HL-60 (cell line): ENCODE measurements at regions not wholly inside any gene's neighbourhood (a gene's known extent, or its start where the extent isn't known, plus 50 kb on each side); places are given as distances from the start of the nearest gene placed in this dataset.

Source experiments
- POLR2AphosphoS5 ChIP-seq: IDR thresholded peaks from 2 replicates; pipeline ENCODE4 v1.6.1; 2012; ENCODE audit warnings: low read depth
- REST ChIP-seq: IDR thresholded peaks from 2 replicates; pipeline ENCODE4 v1.6.1; 2012; ENCODE audit warnings: low read depth; ENCODE audit not compliant: insufficient replicate concordance
- SPI1 ChIP-seq: IDR thresholded peaks from 2 replicates; pipeline ENCODE4 v1.6.1; 2012; ENCODE audit warnings: low read depth, mild to moderate bottlenecking, borderline replicate concordance
- TF ChIP-seq, protein P1 (sequence below): IDR thresholded peaks from one replicate; pipeline ENCODE4 v1.5.1; 2011; ENCODE audit warnings: low read length, control low read depth, inconsistent platforms; ENCODE audit not compliant: insufficient read depth

DNA sequence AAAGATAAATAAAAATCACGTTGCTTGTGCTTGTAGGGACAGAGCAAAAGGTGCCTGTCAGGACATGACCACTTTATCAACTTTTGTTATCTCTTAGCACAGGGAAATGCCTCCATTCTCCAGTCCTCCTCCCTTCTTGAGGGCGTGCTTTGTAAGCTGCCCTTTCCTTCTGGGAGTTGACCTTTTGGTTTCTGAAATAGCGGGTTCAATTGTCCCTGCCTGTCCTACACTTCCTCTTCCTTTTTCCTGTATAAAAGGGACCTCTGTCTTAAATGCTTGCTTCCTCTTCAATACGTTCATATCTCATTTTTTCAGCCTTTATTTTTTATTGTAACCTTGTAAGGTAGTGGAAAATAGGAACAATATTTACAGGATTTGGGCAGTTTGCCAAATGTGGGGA is 153.5 kb downstream of the SH3BGRL start:
- TF ChIP-seq, protein P1, sequence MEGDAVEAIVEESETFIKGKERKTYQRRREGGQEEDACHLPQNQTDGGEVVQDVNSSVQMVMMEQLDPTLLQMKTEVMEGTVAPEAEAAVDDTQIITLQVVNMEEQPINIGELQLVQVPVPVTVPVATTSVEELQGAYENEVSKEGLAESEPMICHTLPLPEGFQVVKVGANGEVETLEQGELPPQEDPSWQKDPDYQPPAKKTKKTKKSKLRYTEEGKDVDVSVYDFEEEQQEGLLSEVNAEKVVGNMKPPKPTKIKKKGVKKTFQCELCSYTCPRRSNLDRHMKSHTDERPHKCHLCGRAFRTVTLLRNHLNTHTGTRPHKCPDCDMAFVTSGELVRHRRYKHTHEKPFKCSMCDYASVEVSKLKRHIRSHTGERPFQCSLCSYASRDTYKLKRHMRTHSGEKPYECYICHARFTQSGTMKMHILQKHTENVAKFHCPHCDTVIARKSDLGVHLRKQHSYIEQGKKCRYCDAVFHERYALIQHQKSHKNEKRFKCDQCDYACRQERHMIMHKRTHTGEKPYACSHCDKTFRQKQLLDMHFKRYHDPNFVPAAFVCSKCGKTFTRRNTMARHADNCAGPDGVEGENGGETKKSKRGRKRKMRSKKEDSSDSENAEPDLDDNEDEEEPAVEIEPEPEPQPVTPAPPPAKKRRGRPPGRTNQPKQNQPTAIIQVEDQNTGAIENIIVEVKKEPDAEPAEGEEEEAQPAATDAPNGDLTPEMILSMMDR: no peak
- TF ChIP-seq SPI1 (peak; percentile 69; the same call in 1 of the 2 replicates), POLR2AphosphoS5 (no peak), REST (no peak)
